ENCODE measurements at regions not wholly inside any gene's neighbourhood (a gene's known extent, or its start where the extent isn't known, plus 50 kb on each side); places are given as distances from the start of the nearest gene placed in this dataset.

DNA sequence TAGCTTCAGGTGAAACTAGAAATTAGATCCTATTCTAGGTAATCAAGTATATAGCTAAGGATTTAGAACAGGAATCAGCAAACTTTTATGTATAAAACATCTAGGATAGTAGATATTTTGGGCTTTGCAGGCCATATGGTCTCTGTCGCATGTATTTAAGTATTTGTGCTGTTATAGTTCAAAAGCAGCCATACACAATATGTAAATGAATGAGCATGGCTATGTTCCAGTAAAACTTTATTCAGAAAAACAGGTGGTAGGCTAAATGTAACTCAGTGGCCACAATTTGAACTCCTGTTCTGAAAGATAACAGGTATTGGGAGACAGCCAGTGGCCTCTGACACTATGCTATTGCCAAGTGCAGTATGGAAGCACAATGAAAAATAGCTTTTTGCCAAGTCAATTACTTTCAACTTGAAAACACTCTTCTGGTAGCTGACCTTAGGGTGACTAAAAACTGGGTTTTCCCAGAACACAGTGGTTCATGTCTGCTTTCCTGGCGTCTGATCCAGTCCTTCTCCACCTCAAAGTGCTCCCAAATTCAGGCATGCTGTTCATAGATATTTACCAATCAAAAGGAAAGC is 304.7 kb upstream of the SYT4 start:
- Histone ChIP-seq H3K27me3 (ENCODE audit: control insufficient read depth in 1 of 2, insufficient read depth in 2 of 2, low read length in 2 of 2) (no peaks in the 10 kb centered on the region), H3K9me3 (ENCODE audit: control insufficient read depth in 1 of 2, low read length in 2 of 2) (no peaks in the 10 kb centered on the region), H3K36me3 (ENCODE audit: control insufficient read depth in 1 of 2, insufficient read depth in 2 of 2, low read length in 2 of 2) (no peaks in the 10 kb centered on the region), H3K27ac (ENCODE audit: low read depth, low read length) (no peak overlapping the region), H3K4me1 (ENCODE audit: control insufficient read depth in 1 of 2, insufficient read depth in 2 of 2, low read length in 2 of 2) (no peaks in the 10 kb centered on the region), H3K4me3 (ENCODE audit: low read depth in 1 of 2, low read length in 2 of 2) (no peak overlapping the region), H3K9ac (ENCODE audit: low read depth in 1 of 2, low read length in 2 of 2) (no peak overlapping the region)

GRCh38 chr18:43587538-43588153 is 310.4 kb upstream of the SYT4 start:
- Histone ChIP-seq H3K9me3 (ENCODE audit: control insufficient read depth in 1 of 2, low read length in 2 of 2) (no peaks in the 10 kb centered on the region), H3K4me1 (ENCODE audit: control insufficient read depth in 1 of 2, insufficient read depth in 2 of 2, low read length in 2 of 2) (no peaks in the 10 kb centered on the region), H3K36me3 (ENCODE audit: control insufficient read depth in 1 of 2, insufficient read depth in 2 of 2, low read length in 2 of 2) (no peaks in the 10 kb centered on the region)

DNA sequence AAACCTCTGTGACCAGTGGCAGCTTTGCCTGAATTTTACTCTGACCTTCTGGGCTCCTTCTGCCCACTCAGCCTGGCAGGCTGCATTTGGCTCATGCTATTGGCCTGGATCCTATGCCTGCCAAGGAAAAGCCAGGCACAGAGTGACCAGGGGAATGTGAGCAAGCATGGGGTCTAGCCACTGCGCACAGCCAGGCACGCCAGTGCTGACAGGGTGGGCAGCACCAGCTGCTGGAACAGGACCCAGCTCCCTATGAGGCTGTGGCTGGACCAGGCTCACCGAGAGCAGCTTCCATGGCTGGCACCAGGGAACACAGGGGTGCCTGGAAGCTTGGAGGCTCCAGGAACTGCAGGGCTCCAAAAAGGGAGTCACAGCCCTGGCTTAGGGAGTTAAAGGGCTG is 311.5 kb upstream of the SYT4 start:
- H3K4me3 ChIP-seq (ENCODE audit: low read depth in 1 of 2, low read length in 2 of 2), result no peak overlapping the region
- H3K27me3 ChIP-seq (ENCODE audit: control insufficient read depth in 1 of 2, insufficient read depth in 2 of 2, low read length in 2 of 2), result no peaks in the 10 kb centered on the region
- no peaks in the 10 kb centered on the region for H3K36me3 ChIP-seq (ENCODE audit: control insufficient read depth in 1 of 2, insufficient read depth in 2 of 2, low read length in 2 of 2)
- no peaks in the 10 kb centered on the region for H3K9me3 ChIP-seq (ENCODE audit: control insufficient read depth in 1 of 2, low read length in 2 of 2)
- no peak overlapping the region for H3K27ac ChIP-seq (ENCODE audit: low read depth, low read length)
- H3K4me1 ChIP-seq (ENCODE audit: control insufficient read depth in 1 of 2, insufficient read depth in 2 of 2, low read length in 2 of 2), result no peaks in the 10 kb centered on the region
- H3K9ac ChIP-seq (ENCODE audit: low read depth in 1 of 2, low read length in 2 of 2), result no peak overlapping the region

More at GRCh38 chr18:43587538-43588153, 310.4 kb upstream of the SYT4 start:
- Histone ChIP-seq H3K9ac (ENCODE audit: low read depth in 1 of 2, low read length in 2 of 2) (no peak overlapping the region), H3K27ac (ENCODE audit: low read depth, low read length) (no peak overlapping the region), H3K27me3 (ENCODE audit: control insufficient read depth in 1 of 2, insufficient read depth in 2 of 2, low read length in 2 of 2) (no peaks in the 10 kb centered on the region), H3K4me3 (ENCODE audit: low read depth in 1 of 2, low read length in 2 of 2) (no peak overlapping the region)

- Histone ChIP-seq H3K4me1 (ENCODE audit: control insufficient read depth in 1 of 2, insufficient read depth in 2 of 2, low read length in 2 of 2) (no peaks in the 10 kb centered on the region), H3K9me3 (ENCODE audit: control insufficient read depth in 1 of 2, low read length in 2 of 2) (no peaks in the 10 kb centered on the region), H3K36me3 (ENCODE audit: control insufficient read depth in 1 of 2, insufficient read depth in 2 of 2, low read length in 2 of 2) (no peaks in the 10 kb centered on the region), H3K27me3 (ENCODE audit: control insufficient read depth in 1 of 2, insufficient read depth in 2 of 2, low read length in 2 of 2) (no peaks in the 10 kb centered on the region), H3K9ac (ENCODE audit: low read depth in 1 of 2, low read length in 2 of 2) (no peak overlapping the region), H3K27ac (ENCODE audit: low read depth, low read length) (no peak overlapping the region), H3K4me3 (ENCODE audit: low read depth in 1 of 2, low read length in 2 of 2) (no peak overlapping the region)
Measured at GRCh38 chr18:43589611-43590151, 312.4 kb upstream of the SYT4 start.

DNA sequence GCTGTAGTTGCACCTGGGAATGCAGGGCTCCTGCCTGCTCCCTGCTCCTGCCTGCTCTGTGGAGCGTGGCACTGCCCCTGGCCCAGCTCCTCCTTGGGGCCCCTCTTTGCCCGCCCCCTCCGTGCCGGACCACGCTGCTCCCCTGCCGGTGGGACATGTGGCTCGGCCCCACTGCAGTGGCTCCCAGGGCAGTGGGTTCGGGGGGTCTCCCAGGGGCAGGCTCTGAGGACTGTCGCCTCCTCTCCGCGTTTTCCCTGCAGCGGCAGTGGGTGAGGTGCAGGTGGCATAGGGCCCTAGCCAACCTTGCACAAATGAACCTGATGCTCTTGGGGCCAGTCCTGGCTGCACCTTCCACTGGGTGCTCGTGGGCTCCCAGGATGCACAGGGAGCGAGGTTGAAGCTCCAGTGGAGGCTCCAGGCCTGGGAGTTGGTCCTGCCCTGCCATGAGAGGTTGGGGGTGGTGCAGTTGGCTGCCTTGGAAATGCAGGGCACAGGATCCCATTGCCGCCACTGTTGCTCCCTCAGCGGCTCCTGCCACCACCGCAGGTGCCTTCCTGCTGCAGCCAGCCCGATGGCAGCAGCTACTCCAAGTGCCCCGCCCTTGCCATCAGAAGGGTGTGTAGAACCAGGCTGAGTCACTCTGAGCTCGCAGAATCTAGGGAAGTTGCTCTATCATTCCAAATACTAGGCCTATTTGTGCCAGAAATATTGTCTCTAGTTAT is 313.1 kb upstream of the SYT4 start:
- no peaks in the 10 kb centered on the region for H3K36me3 ChIP-seq (ENCODE audit: control insufficient read depth in 1 of 2, insufficient read depth in 2 of 2, low read length in 2 of 2)
- no peak overlapping the region for H3K9ac ChIP-seq (ENCODE audit: low read depth in 1 of 2, low read length in 2 of 2)
- no peaks in the 10 kb centered on the region for H3K27me3 ChIP-seq (ENCODE audit: control insufficient read depth in 1 of 2, insufficient read depth in 2 of 2, low read length in 2 of 2)
- no peaks in the 10 kb centered on the region for H3K9me3 ChIP-seq (ENCODE audit: control insufficient read depth in 1 of 2, low read length in 2 of 2)
- no peak overlapping the region for H3K27ac ChIP-seq (ENCODE audit: low read depth, low read length)
- no peak overlapping the region for H3K4me3 ChIP-seq (ENCODE audit: low read depth in 1 of 2, low read length in 2 of 2)
- no peaks in the 10 kb centered on the region for H3K4me1 ChIP-seq (ENCODE audit: control insufficient read depth in 1 of 2, insufficient read depth in 2 of 2, low read length in 2 of 2)

DNA sequence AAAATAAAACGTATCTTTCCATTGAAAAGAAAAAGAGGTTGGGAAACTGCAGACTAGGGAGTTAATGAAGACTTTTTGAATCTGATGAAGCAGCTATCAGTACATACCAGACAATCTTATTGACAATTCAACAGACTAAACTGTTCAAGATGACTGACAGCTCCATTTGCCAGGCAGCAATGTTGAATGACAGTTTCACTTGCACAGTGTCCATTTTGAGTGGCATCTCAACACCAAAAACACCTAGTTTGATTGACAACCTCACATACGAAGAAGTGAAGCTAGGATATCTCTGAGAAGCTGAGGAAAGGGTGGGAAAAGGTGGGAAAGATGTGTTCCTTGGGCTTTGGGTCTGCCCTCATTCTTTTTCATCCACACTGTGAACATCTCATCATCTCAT is 315.0 kb upstream of the SYT4 start:
- H3K36me3 ChIP-seq (ENCODE audit: control insufficient read depth in 1 of 2, insufficient read depth in 2 of 2, low read length in 2 of 2), result no peaks in the 10 kb centered on the region
- no peaks in the 10 kb centered on the region for H3K4me1 ChIP-seq (ENCODE audit: control insufficient read depth in 1 of 2, insufficient read depth in 2 of 2, low read length in 2 of 2)
- no peaks in the 10 kb centered on the region for H3K27me3 ChIP-seq (ENCODE audit: control insufficient read depth in 1 of 2, insufficient read depth in 2 of 2, low read length in 2 of 2)
- H3K9ac ChIP-seq (ENCODE audit: low read depth in 1 of 2, low read length in 2 of 2), result no peak overlapping the region
- H3K9me3 ChIP-seq (ENCODE audit: control insufficient read depth in 1 of 2, low read length in 2 of 2), result no peaks in the 10 kb centered on the region
- no peak overlapping the region for H3K4me3 ChIP-seq (ENCODE audit: low read depth in 1 of 2, low read length in 2 of 2)
- no peak overlapping the region for H3K27ac ChIP-seq (ENCODE audit: low read depth, low read length)

GRCh38 chr18:43596105-43596712 is 318.9 kb upstream of the SYT4 start:
- Histone ChIP-seq H3K27me3 (ENCODE audit: control insufficient read depth in 1 of 2, insufficient read depth in 2 of 2, low read length in 2 of 2) (no peaks in the 10 kb centered on the region), H3K27ac (ENCODE audit: low read depth, low read length) (no peak overlapping the region), H3K36me3 (ENCODE audit: control insufficient read depth in 1 of 2, insufficient read depth in 2 of 2, low read length in 2 of 2) (no peaks in the 10 kb centered on the region), H3K9me3 (ENCODE audit: control insufficient read depth in 1 of 2, low read length in 2 of 2) (no peaks in the 10 kb centered on the region), H3K4me1 (ENCODE audit: control insufficient read depth in 1 of 2, insufficient read depth in 2 of 2, low read length in 2 of 2) (no peaks in the 10 kb centered on the region), H3K4me3 (ENCODE audit: low read depth in 1 of 2, low read length in 2 of 2) (no peak overlapping the region), H3K9ac (ENCODE audit: low read depth in 1 of 2, low read length in 2 of 2) (no peak overlapping the region)

DNA sequence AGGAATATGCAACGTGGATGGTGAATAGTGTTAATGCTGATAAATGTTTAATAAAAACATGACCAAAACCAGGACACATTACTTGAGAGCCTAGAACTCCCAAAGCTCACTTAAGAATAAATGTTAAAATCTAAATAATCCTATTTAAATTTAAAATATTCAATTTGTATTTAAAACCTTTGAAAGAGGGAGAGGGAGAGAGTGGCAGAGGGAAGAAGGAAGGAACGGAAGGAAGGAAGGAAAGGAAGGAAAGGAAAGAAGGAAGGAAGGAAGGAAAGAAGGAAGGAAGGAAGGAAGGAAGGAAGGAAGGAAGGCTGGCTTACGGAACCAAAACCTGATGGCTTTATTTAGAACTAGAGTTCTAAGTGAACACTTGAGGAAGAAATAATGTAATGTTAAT is 324.1 kb upstream of the SYT4 start:
- H3K9ac ChIP-seq (ENCODE audit: low read depth in 1 of 2, low read length in 2 of 2), result no peak overlapping the region
- peaks cover 2 to 13% of the 10 kb centered on the region in 2 donors for H3K9me3 ChIP-seq (ENCODE audit: control insufficient read depth in 1 of 2, low read length in 2 of 2)
- no peak overlapping the region for H3K4me3 ChIP-seq (ENCODE audit: low read depth in 1 of 2, low read length in 2 of 2)
- no peak overlapping the region for H3K27ac ChIP-seq (ENCODE audit: low read depth, low read length)
- no peaks in the 10 kb centered on the region for H3K27me3 ChIP-seq (ENCODE audit: control insufficient read depth in 1 of 2, insufficient read depth in 2 of 2, low read length in 2 of 2)
- no peaks in the 10 kb centered on the region for H3K4me1 ChIP-seq (ENCODE audit: control insufficient read depth in 1 of 2, insufficient read depth in 2 of 2, low read length in 2 of 2)
- H3K36me3 ChIP-seq (ENCODE audit: control insufficient read depth in 1 of 2, insufficient read depth in 2 of 2, low read length in 2 of 2), result no peaks in the 10 kb centered on the region

GRCh38 chr18:43605224-43605623 is 327.9 kb upstream of the SYT4 start:
- no peaks in the 10 kb centered on the region for H3K36me3 ChIP-seq (ENCODE audit: control insufficient read depth in 1 of 2, insufficient read depth in 2 of 2, low read length in 2 of 2)

GRCh38 chr18:43606795-43607194 is 329.5 kb upstream of the SYT4 start:
- no peaks in the 10 kb centered on the region for H3K27me3 ChIP-seq (ENCODE audit: control insufficient read depth in 1 of 2, insufficient read depth in 2 of 2, low read length in 2 of 2)
- no peak overlapping the region for H3K27ac ChIP-seq (ENCODE audit: low read depth, low read length)
- no peaks in the 10 kb centered on the region for H3K36me3 ChIP-seq (ENCODE audit: control insufficient read depth in 1 of 2, insufficient read depth in 2 of 2, low read length in 2 of 2)
- no peak overlapping the region for H3K9ac ChIP-seq (ENCODE audit: low read depth in 1 of 2, low read length in 2 of 2)
- no peaks in the 10 kb centered on the region for H3K4me1 ChIP-seq (ENCODE audit: control insufficient read depth in 1 of 2, insufficient read depth in 2 of 2, low read length in 2 of 2)
- H3K9me3 ChIP-seq (ENCODE audit: control insufficient read depth in 1 of 2, low read length in 2 of 2), result peaks cover 4 to 13% of the 10 kb centered on the region in 2 donors
- H3K4me3 ChIP-seq (ENCODE audit: low read depth in 1 of 2, low read length in 2 of 2), result no peak overlapping the region

More at GRCh38 chr18:43605224-43605623, 327.9 kb upstream of the SYT4 start:
- Histone ChIP-seq H3K4me3 (ENCODE audit: low read depth in 1 of 2, low read length in 2 of 2) (no peak overlapping the region), H3K27ac (ENCODE audit: low read depth, low read length) (no peak overlapping the region), H3K9me3 (ENCODE audit: control insufficient read depth in 1 of 2, low read length in 2 of 2) (peaks cover 4 to 13% of the 10 kb centered on the region in 2 donors), H3K4me1 (ENCODE audit: control insufficient read depth in 1 of 2, insufficient read depth in 2 of 2, low read length in 2 of 2) (no peaks in the 10 kb centered on the region), H3K27me3 (ENCODE audit: control insufficient read depth in 1 of 2, insufficient read depth in 2 of 2, low read length in 2 of 2) (no peaks in the 10 kb centered on the region), H3K9ac (ENCODE audit: low read depth in 1 of 2, low read length in 2 of 2) (no peak overlapping the region)

Measured in duodenal mucosa (tissue), 2 donors.